Neural cell (in vitro differentiated cells): ENCODE measurements at regions not wholly inside any gene's neighbourhood (a gene's known extent, or its start where the extent isn't known, plus 50 kb on each side); places are given as distances from the start of the nearest gene placed in this dataset.
"Not testable (repeated sequence)": the region's sequence is repeated elsewhere in the genome, so short reads cannot be mapped to it uniquely, and the experiment has no call there.

Experiments
- H2AFZ ChIP-seq: fragments of 200-600, 300-800 bp; sonication (generic), shearing (Covaris generic); 2 replicates; pipeline ENCODE4 v1.6.0; 2014; ENCODE audit warnings: low read depth, mild to moderate bottlenecking, antibody characterized with exemption, low read length, moderate library complexity
- H3F3A ChIP-seq: fragments of 200-600 bp; shearing (Covaris generic); 2 replicates; pipeline ENCODE4 v1.6.1; 2016; ENCODE audit warnings: mild to moderate bottlenecking, moderate library complexity, mixed read lengths, antibody characterized with exemption, low read length; ENCODE audit not compliant: insufficient read depth, poor library complexity, severe bottlenecking
- H3K27ac ChIP-seq: fragments of 200-600, 300-800 bp; sonication (generic), shearing (Covaris generic); 2 replicates; pipeline ENCODE4 v1.5.1; 2014; ENCODE audit warnings: mild to moderate bottlenecking, low read length, moderate library complexity
- H3K27me3 ChIP-seq: fragments of 300-800, 200-600 bp; sonication (generic), shearing (Covaris generic); 2 replicates; pipeline ENCODE4 v1.6.0; 2014; ENCODE audit warnings: mild to moderate bottlenecking, low read depth, low read length, moderate library complexity; ENCODE audit not compliant: insufficient read depth
- H3K36me3 ChIP-seq: fragments of 300-800, 200-600 bp; sonication (generic), shearing (Covaris generic); 2 replicates; pipeline ENCODE4 v1.5.1; 2014; ENCODE audit warnings: mild to moderate bottlenecking, antibody characterized with exemption, low read length, moderate library complexity; ENCODE audit not compliant: insufficient read depth
- H3K4me2 ChIP-seq: fragments of 300-800, 200-600 bp; sonication (generic), shearing (Covaris generic); 2 replicates; pipeline ENCODE4 v1.6.0; 2014; ENCODE audit warnings: mild to moderate bottlenecking, low read length
- H3K4me3 ChIP-seq: fragments of 300-800, 200-600 bp; sonication (generic), shearing (Covaris generic); 2 replicates; pipeline ENCODE4 v1.5.1; 2014; ENCODE audit warnings: mild to moderate bottlenecking, low read length, moderate library complexity
- H3K79me2 ChIP-seq: fragments of 200-600 bp; shearing (Covaris generic); replicated peaks from 2 replicates; pipeline ENCODE4 v1.6.0; 2014; ENCODE audit warnings: mild to moderate bottlenecking, low read length, moderate library complexity; ENCODE audit not compliant: insufficient read depth
- H3K9ac ChIP-seq: fragments of 300-800, 200-600 bp; sonication (generic), shearing (Covaris generic); 2 replicates; pipeline ENCODE4 v1.6.1; 2016; ENCODE audit warnings: mild to moderate bottlenecking, low read length, mixed read lengths
- H3K9me2 ChIP-seq: fragments of 200-600 bp; shearing (Covaris generic); 2 replicates; pipeline ENCODE4 v1.6.1; 2016; ENCODE audit warnings: mild to moderate bottlenecking, low read length, mixed read lengths; ENCODE audit not compliant: insufficient read depth
- H3K9me3 ChIP-seq: fragments of 200-600, 300-800 bp; sonication (generic), shearing (Covaris generic); 2 replicates; pipeline ENCODE4 v1.6.1; 2016; ENCODE audit warnings: mild to moderate bottlenecking, mixed run types, low read length, moderate library complexity, mixed read lengths
- H4K20me1 ChIP-seq: fragments of 200-600 bp; shearing (Covaris generic); 2 replicates; pipeline ENCODE4 v1.6.1; 2016; ENCODE audit warnings: mild to moderate bottlenecking, mixed run types; ENCODE audit not compliant: insufficient read depth
- EP300 ChIP-seq: fragments of 450-650 bp; conservative IDR thresholded peaks from 2 replicates; pipeline ENCODE4 v1.6.1; 2014; ENCODE audit warnings: antibody characterized with exemption, mild to moderate bottlenecking, moderate library complexity; ENCODE audit not compliant: poor library complexity, severe bottlenecking
- EZH2 ChIP-seq: fragments of 200-600, 300-800 bp; shearing (Covaris generic), sonication (generic); IDR thresholded peaks from 2 replicates; pipeline ENCODE4 v1.6.1; 2014; ENCODE audit warnings: antibody characterized with exemption, low read length, borderline replicate concordance, mild to moderate bottlenecking; ENCODE audit not compliant: insufficient read depth, poor library complexity, severe bottlenecking
- POLR2AphosphoS5 ChIP-seq: IDR thresholded peaks from 2 replicates; pipeline ENCODE4 v1.6.1; 2012
- RAD21 ChIP-seq: fragments of 450-650 bp; conservative IDR thresholded peaks from 2 replicates; pipeline ENCODE4 v1.6.1; 2014; ENCODE audit warnings: antibody characterized with exemption, mild to moderate bottlenecking, moderate library complexity
- SMC3 ChIP-seq: fragments of 450-650 bp; conservative IDR thresholded peaks from 2 replicates; pipeline ENCODE4 v1.6.1; 2014; ENCODE audit warnings: antibody characterized with exemption, mild to moderate bottlenecking, moderate library complexity; ENCODE audit not compliant: poor library complexity
- TAF1 ChIP-seq: IDR thresholded peaks from 2 replicates; pipeline ENCODE4 v1.6.1; 2012; ENCODE audit warnings: low read depth
- TF ChIP-seq, protein P1 (sequence below): IDR thresholded peaks from 2 replicates; pipeline ENCODE4 v1.6.1; 2012; ENCODE audit warnings: borderline replicate concordance

DNA sequence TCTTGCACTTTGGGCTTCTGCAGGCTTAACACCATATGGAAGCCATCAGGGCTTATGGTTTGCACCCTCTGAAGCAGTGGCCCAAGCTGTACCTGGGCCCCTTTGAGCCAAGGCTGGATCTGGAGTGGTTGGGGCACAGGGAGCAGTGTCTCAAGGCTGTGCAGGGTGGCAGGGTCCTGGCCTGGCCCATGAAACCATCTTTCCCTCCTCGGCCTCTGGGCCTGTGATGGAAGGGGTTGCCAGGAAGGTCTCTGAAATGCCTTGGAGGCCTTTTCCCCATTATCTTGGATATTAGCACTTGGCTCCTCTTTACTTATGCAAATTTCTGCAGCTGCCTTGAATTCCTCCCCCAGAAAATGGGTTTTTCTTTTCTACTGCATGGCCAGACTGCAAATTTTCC lies 134.7 kb upstream of the USP9X start:
- H3K9ac ChIP-seq, result no peak overlapping the region
- TF ChIP-seq EP300, result no peak
- no peak for TF ChIP-seq RAD21
- TF ChIP-seq EZH2, result no peak
- no peak for TF ChIP-seq SMC3
- TF ChIP-seq, protein P1, sequence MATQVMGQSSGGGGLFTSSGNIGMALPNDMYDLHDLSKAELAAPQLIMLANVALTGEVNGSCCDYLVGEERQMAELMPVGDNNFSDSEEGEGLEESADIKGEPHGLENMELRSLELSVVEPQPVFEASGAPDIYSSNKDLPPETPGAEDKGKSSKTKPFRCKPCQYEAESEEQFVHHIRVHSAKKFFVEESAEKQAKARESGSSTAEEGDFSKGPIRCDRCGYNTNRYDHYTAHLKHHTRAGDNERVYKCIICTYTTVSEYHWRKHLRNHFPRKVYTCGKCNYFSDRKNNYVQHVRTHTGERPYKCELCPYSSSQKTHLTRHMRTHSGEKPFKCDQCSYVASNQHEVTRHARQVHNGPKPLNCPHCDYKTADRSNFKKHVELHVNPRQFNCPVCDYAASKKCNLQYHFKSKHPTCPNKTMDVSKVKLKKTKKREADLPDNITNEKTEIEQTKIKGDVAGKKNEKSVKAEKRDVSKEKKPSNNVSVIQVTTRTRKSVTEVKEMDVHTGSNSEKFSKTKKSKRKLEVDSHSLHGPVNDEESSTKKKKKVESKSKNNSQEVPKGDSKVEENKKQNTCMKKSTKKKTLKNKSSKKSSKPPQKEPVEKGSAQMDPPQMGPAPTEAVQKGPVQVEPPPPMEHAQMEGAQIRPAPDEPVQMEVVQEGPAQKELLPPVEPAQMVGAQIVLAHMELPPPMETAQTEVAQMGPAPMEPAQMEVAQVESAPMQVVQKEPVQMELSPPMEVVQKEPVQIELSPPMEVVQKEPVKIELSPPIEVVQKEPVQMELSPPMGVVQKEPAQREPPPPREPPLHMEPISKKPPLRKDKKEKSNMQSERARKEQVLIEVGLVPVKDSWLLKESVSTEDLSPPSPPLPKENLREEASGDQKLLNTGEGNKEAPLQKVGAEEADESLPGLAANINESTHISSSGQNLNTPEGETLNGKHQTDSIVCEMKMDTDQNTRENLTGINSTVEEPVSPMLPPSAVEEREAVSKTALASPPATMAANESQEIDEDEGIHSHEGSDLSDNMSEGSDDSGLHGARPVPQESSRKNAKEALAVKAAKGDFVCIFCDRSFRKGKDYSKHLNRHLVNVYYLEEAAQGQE, result no peak
- TF ChIP-seq POLR2AphosphoS5, result no peak
- H3F3A ChIP-seq, result no peaks in the 10 kb centered on the region
- H3K79me2 ChIP-seq, result no peaks in the 10 kb centered on the region
- H3K4me3 ChIP-seq, result no peak overlapping the region
- H3K27ac ChIP-seq, result no peak overlapping the region
- no peak overlapping the region for H3K4me2 ChIP-seq
- no peaks in the 10 kb centered on the region for H3K9me2 ChIP-seq
- no peak overlapping the region for H2AFZ ChIP-seq
- H3K36me3 ChIP-seq, result no peaks in the 10 kb centered on the region
- H4K20me1 ChIP-seq, result no peaks in the 10 kb centered on the region
- no peaks in the 10 kb centered on the region for H3K9me3 ChIP-seq
- no peaks in the 10 kb centered on the region for H3K27me3 ChIP-seq

DNA sequence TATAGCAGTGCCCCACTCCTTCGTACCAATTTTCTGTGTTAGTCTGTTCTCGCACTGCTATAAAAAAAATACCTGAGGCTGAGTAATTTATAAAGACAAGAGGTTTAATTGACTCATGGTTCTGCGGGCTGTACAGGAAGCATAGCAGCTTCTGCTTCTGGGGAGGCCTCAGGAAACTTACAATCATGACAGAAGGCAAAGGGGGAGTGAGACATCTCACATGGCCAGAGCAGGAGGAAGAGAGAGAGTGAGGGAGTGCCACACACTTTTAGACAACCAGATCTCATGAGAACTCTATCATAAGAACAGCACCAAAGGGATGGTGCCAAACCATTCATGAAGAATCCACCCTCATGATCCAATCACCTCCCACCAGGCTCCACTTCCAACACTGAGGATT lies 133.8 kb upstream of the USP9X start:
- not testable (repeated sequence) for H3K4me2 ChIP-seq

DNA sequence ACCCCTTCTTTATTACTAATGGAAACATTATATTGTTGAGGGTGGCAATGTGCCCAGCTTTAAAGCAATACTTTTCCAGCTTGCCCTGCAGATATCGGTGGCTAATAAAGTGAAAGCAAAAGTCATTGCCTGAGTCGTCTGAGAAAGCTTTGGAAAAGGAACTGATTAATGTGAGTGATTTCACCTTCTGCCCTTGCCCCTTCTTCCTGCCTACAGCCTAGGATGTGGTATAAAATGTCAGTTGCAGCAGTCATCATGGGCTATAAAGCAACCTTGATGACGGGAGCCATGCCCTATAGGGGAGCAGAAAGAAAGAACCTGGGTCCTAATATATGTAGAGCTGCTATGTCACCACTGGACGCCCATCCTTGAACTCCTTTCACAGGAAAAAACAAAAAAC lies 132.4 kb upstream of the USP9X start:
- no peaks in the 10 kb centered on the region for H3K9me3 ChIP-seq
- no peak overlapping the region for H3K4me2 ChIP-seq
- H3K9me2 ChIP-seq, result no peaks in the 10 kb centered on the region
- H3F3A ChIP-seq, result no peaks in the 10 kb centered on the region
- H2AFZ ChIP-seq, result no peak overlapping the region
- H3K79me2 ChIP-seq, result no peaks in the 10 kb centered on the region
- no peak for TF ChIP-seq EP300
- no peak for TF ChIP-seq TAF1
- TF ChIP-seq, protein P1, result no peak
- no peak for TF ChIP-seq EZH2
- H3K27ac ChIP-seq, result no peak overlapping the region
- no peak overlapping the region for H3K4me3 ChIP-seq
- H3K9ac ChIP-seq, result no peak overlapping the region
- H3K27me3 ChIP-seq, result no peaks in the 10 kb centered on the region
- no peaks in the 10 kb centered on the region for H3K36me3 ChIP-seq
- no peaks in the 10 kb centered on the region for H4K20me1 ChIP-seq

More for the DNA sequence above, 133.8 kb upstream of the USP9X start:
- H3K79me2 ChIP-seq, H3K9ac ChIP-seq, H3K4me3 ChIP-seq, H3K9me3 ChIP-seq, H3F3A ChIP-seq, H3K36me3 ChIP-seq, H3K27ac ChIP-seq, H4K20me1 ChIP-seq, H3K9me2 ChIP-seq, H3K27me3 ChIP-seq, H2AFZ ChIP-seq: not testable (repeated sequence)
